Vagina (tissue), 2 donors: ENCODE measurements at regions not wholly inside any gene's neighbourhood (a gene's known extent, or its start where the extent isn't known, plus 50 kb on each side); places are given as distances from the start of the nearest gene placed in this dataset.

Experiments used
- DNase-seq, 2 donors: peaks; one replicate each; pipeline ENCODE4 v3.0.0-alpha.2; 2017; ENCODE audit errors: extremely low spot score in 2 of 2
- H3K27ac ChIP-seq: fragments of 200-600 bp; sonication (generic); one replicate; pipeline ENCODE4 v1.5.1; 2019
- H3K27me3 ChIP-seq: fragments of 200-600 bp; sonication (generic); one replicate; pipeline ENCODE4 v1.5.1; 2019
- H3K36me3 ChIP-seq, 2 donors: fragments of 200-600 bp; sonication (generic); one replicate each; pipeline ENCODE4 v1.5.1; 2017 to 2019
- H3K4me1 ChIP-seq: fragments of 200-600 bp; sonication (generic); one replicate; pipeline ENCODE4 v1.5.1; 2019
- H3K4me3 ChIP-seq, 2 donors: fragments of 200-600 bp; sonication (generic); 1 replicate in 1 of 2; 2 replicates in 1 of 2; pipeline ENCODE4 v1.5.1; 2016 to 2019
- H3K9me3 ChIP-seq: fragments of 200-600 bp; sonication (generic); one replicate; pipeline ENCODE4 v1.5.1; 2019
- POLR2A ChIP-seq, 2 donors: fragments of 450-650 bp; IDR thresholded peaks; one replicate each; pipeline ENCODE4 v1.6.1; 2017; ENCODE audit warnings: antibody characterized with exemption in 2 of 2, mild to moderate bottlenecking in 2 of 2, moderate library complexity in 2 of 2
- POLR2AphosphoS5 ChIP-seq, 2 donors: sonication (generic); formaldehyde crosslinking; IDR thresholded peaks; one replicate each; pipeline ENCODE4 v1.9.0; 2017; ENCODE audit warnings: antibody characterized with exemption in 2 of 2, mild to moderate bottlenecking in 2 of 2, low read depth in 1 of 2; ENCODE audit not compliant: insufficient read depth in 1 of 2
- intact Hi-C: fragments of 100-400 bp; cut with DNase I; formaldehyde crosslinking; loops from one replicate; pipeline ENCODE4 v1.15.1; 2023
- TF ChIP-seq, protein P1 (sequence below), 3 experiments: fragments of 450-650 bp in 2 of 3; fragments of 200-600 bp in 1 of 3; sonication (generic) in 1 of 3; IDR thresholded peaks; one replicate each; pipeline ENCODE4 v1.5.1; 2017 to 2019; ENCODE audit warnings: antibody characterized with exemption in 3 of 3, mild to moderate bottlenecking in 2 of 3, moderate library complexity in 2 of 3

DNA sequence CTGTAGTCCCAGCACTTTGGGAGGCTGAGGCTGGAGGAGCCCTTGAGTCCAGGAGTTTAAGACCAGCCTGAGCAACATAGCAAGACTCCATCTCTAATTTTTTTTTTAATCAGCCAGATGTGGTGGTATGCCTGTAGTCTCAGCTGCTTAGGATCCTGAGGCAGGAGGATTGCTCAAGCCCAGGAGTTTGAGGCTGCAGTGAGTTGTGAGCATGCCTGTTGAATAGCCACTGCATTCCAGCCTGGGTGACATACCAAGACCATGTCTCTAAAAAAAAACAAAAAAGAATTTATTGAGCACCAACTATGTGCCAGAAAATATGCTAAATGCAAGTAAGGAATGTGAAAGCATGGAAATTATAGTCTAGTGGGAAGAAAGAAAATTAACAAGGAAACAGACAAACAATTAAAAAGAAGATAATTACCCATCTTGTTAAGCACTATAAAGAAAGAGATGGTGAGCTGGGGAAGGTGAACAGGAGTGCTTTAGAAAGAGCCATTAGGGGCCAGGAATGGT lies 104.0 kb upstream of the ZNF678 start:
- Histone ChIP-seq H3K36me3 (no peaks in the 10 kb centered on the region), H3K4me1 (no peaks in the 10 kb centered on the region), H3K27ac (no peak overlapping the region), H3K4me3 (no peak overlapping the region), H3K9me3 (no peaks in the 10 kb centered on the region), H3K27me3 (no peaks in the 10 kb centered on the region)
- DNase-seq: peak in 1 of 2 donors; percentile 12
- intact Hi-C loops: no loop called here
- TF ChIP-seq, protein P1, sequence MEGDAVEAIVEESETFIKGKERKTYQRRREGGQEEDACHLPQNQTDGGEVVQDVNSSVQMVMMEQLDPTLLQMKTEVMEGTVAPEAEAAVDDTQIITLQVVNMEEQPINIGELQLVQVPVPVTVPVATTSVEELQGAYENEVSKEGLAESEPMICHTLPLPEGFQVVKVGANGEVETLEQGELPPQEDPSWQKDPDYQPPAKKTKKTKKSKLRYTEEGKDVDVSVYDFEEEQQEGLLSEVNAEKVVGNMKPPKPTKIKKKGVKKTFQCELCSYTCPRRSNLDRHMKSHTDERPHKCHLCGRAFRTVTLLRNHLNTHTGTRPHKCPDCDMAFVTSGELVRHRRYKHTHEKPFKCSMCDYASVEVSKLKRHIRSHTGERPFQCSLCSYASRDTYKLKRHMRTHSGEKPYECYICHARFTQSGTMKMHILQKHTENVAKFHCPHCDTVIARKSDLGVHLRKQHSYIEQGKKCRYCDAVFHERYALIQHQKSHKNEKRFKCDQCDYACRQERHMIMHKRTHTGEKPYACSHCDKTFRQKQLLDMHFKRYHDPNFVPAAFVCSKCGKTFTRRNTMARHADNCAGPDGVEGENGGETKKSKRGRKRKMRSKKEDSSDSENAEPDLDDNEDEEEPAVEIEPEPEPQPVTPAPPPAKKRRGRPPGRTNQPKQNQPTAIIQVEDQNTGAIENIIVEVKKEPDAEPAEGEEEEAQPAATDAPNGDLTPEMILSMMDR (IDR thresholded peaks at IDR 0.05): no peak
- no peak for TF ChIP-seq POLR2A (IDR thresholded peaks at IDR 0.05)
- TF ChIP-seq POLR2AphosphoS5 (IDR thresholded peaks at IDR 0.05; ENCODE audit: insufficient read depth in 1 of 2, low read depth in 1 of 2): no peak

- intact Hi-C loops: no loop called here
- no peak overlapping the region for H3K4me3 ChIP-seq
- peak in 1 of 2 donors; percentile 31 for DNase-seq
- no peaks in the 10 kb centered on the region for H3K4me1 ChIP-seq
- H3K36me3 ChIP-seq: no peaks in the 10 kb centered on the region
- H3K9me3 ChIP-seq: no peaks in the 10 kb centered on the region
- H3K27ac ChIP-seq: no peak overlapping the region
- TF ChIP-seq POLR2A (IDR thresholded peaks at IDR 0.05): no peak
- TF ChIP-seq, protein P1 (IDR thresholded peaks at IDR 0.05): no peak
- no peak for TF ChIP-seq POLR2AphosphoS5 (IDR thresholded peaks at IDR 0.05; ENCODE audit: insufficient read depth in 1 of 2, low read depth in 1 of 2)
- H3K27me3 ChIP-seq: no peaks in the 10 kb centered on the region
These were observed 108.7 kb upstream of the ZNF678 start for GRCh38 chr1:227454686-227455085.

GRCh38 chr1:227453631-227454355 lies 109.6 kb upstream of the ZNF678 start:
- DNase-seq: peak in 1 of 2 donors; percentile 25
- no peaks in the 10 kb centered on the region for H3K9me3 ChIP-seq
- intact Hi-C loops: no loop called here
- no peak for TF ChIP-seq POLR2A (IDR thresholded peaks at IDR 0.05)
- TF ChIP-seq, protein P1 (IDR thresholded peaks at IDR 0.05): no peak
- TF ChIP-seq POLR2AphosphoS5 (IDR thresholded peaks at IDR 0.05; ENCODE audit: insufficient read depth in 1 of 2, low read depth in 1 of 2): no peak
- no peak overlapping the region for H3K4me3 ChIP-seq
- no peaks in the 10 kb centered on the region for H3K27me3 ChIP-seq
- H3K36me3 ChIP-seq: no peaks in the 10 kb centered on the region
- no peaks in the 10 kb centered on the region for H3K4me1 ChIP-seq
- no peak overlapping the region for H3K27ac ChIP-seq

DNA sequence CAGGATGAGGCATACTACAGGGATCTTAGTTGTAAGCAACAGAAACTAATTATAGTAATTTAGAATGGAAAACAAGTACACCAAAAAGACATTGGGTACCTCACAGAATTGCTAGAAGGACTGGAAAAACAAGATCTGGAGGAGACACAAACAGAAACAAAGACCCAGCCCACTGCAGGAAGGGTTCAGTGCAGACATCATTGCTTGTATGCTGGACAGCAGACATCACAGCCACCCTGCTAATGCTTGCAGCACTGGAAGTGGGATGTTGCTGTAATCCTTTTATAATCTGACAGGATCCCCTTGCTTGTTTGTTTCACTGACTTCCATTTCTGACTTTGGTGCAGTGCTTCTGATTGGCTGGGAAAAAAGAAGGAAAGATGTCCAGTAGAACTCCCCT lies 111.4 kb upstream of the ZNF678 start:
- Histone ChIP-seq H3K4me3 (no peak overlapping the region), H3K36me3 (no peaks in the 10 kb centered on the region), H3K27ac (no peak overlapping the region), H3K4me1 (no peaks in the 10 kb centered on the region), H3K9me3 (no peaks in the 10 kb centered on the region), H3K27me3 (no peaks in the 10 kb centered on the region)
- intact Hi-C loops: no loop called here
- peak in 1 of 2 donors; percentile 14 for DNase-seq
- TF ChIP-seq POLR2AphosphoS5 (IDR thresholded peaks at IDR 0.05; ENCODE audit: insufficient read depth in 1 of 2, low read depth in 1 of 2): no peak
- no peak for TF ChIP-seq POLR2A (IDR thresholded peaks at IDR 0.05)
- TF ChIP-seq, protein P1 (IDR thresholded peaks at IDR 0.05): no peak

DNA sequence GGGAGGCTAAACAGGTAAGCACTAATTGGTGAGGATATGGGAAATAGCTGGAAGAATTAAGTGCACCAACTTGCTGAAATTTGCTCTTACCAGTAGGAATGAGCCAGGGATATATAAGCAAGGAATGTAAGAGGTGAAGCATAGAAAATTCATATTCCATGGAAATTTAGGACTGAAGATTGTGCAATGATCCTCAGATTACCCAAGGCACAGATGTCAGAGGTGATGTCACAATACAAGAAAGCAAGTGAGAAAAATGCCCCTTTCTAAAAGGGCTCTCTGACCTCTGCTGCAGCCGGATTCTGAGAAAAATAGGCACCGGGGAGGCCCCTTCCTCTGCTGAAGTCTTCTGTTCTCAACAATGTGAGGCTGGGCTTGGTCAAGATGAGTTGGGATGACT lies 112.3 kb upstream of the ZNF678 start:
- Histone ChIP-seq H3K4me3 (no peak overlapping the region), H3K27me3 (no peaks in the 10 kb centered on the region), H3K27ac (no peak overlapping the region), H3K9me3 (no peaks in the 10 kb centered on the region), H3K36me3 (no peaks in the 10 kb centered on the region), H3K4me1 (no peaks in the 10 kb centered on the region)
- intact Hi-C loops: no loop called here
- DNase-seq: peak in 1 of 2 donors; percentile 46
- TF ChIP-seq POLR2AphosphoS5 (IDR thresholded peaks at IDR 0.05; ENCODE audit: insufficient read depth in 1 of 2, low read depth in 1 of 2): no peak
- TF ChIP-seq, protein P1 (IDR thresholded peaks at IDR 0.05): no peak
- no peak for TF ChIP-seq POLR2A (IDR thresholded peaks at IDR 0.05)
